ENCODE measurements at regions not wholly inside any gene's neighbourhood (a gene's known extent, or its start where the extent isn't known, plus 50 kb on each side); places are given as distances from the start of the nearest gene placed in this dataset.
"Not testable (repeated sequence)": the region's sequence is repeated elsewhere in the genome, so short reads cannot be mapped to it uniquely, and the experiment has no call there.

- DNase-seq (ENCODE audit: low read depth), result no peak
These were observed 150.7 kb downstream of the UTRN start for GRCh38 chr6:144435602-144436426.

- DNase-seq (ENCODE audit: low read depth), result no peak
These were observed 152.0 kb downstream of the UTRN start for GRCh38 chr6:144437105-144437504.

- no peak for DNase-seq (ENCODE audit: low read depth)
These were observed 153.0 kb downstream of the UTRN start for GRCh38 chr6:144438103-144438502.

GRCh38 chr6:144439016-144439415 is 153.9 kb downstream of the UTRN start:
- no peak for DNase-seq (ENCODE audit: low read depth)

GRCh38 chr6:144441801-144442200 is 156.7 kb downstream of the UTRN start:
- DNase-seq (ENCODE audit: low read depth), result not testable (repeated sequence)

- no peak for DNase-seq (ENCODE audit: low read depth)
These were observed 158.0 kb downstream of the UTRN start for GRCh38 chr6:144443157-144443556.

- no peak for DNase-seq (ENCODE audit: low read depth)
These were observed 162.3 kb downstream of the UTRN start for GRCh38 chr6:144447472-144447871.

- DNase-seq (ENCODE audit: low read depth), result no peak
These were observed 164.1 kb downstream of the UTRN start for GRCh38 chr6:144449218-144449617.

- no peak for DNase-seq (ENCODE audit: low read depth)
These were observed 164.9 kb downstream of the UTRN start for GRCh38 chr6:144449911-144450597.

GRCh38 chr6:144460327-144461095 is 175.4 kb downstream of the UTRN start:
- DNase-seq (ENCODE audit: low read depth), result no peak

GRCh38 chr6:144462058-144462457 is 176.9 kb downstream of the UTRN start:
- no peak for DNase-seq (ENCODE audit: low read depth)

- DNase-seq (ENCODE audit: low read depth), result no peak
These were observed 181.6 kb downstream of the UTRN start for GRCh38 chr6:144466716-144467115.

- DNase-seq (ENCODE audit: low read depth), result no peak
These were observed 182.1 kb downstream of the UTRN start for GRCh38 chr6:144467172-144467762.

- DNase-seq (ENCODE audit: low read depth), result no peak
These were observed 182.8 kb downstream of the UTRN start for GRCh38 chr6:144467921-144468320.

- no peak for DNase-seq (ENCODE audit: low read depth)
These were observed 183.6 kb downstream of the UTRN start for GRCh38 chr6:144468709-144469108.

GRCh38 chr6:144469144-144469575 is 184.0 kb downstream of the UTRN start:
- DNase-seq (ENCODE audit: low read depth), result no peak

- DNase-seq (ENCODE audit: low read depth), result not testable (repeated sequence)
These were observed 185.1 kb downstream of the UTRN start for GRCh38 chr6:144470201-144470600.

GRCh38 chr6:144471986-144472385 is 186.9 kb downstream of the UTRN start:
- DNase-seq (ENCODE audit: low read depth), result no peak

- no peak for DNase-seq (ENCODE audit: low read depth)
These were observed 189.2 kb downstream of the UTRN start for GRCh38 chr6:144474290-144474689.

GRCh38 chr6:144474904-144475303 is 189.8 kb downstream of the UTRN start:
- DNase-seq (ENCODE audit: low read depth), result no peak

GRCh38 chr6:144475411-144475810 is 190.3 kb downstream of the UTRN start:
- no peak for DNase-seq (ENCODE audit: low read depth)

- DNase-seq (ENCODE audit: low read depth), result no peak
These were observed 191.2 kb downstream of the UTRN start for GRCh38 chr6:144476286-144476685.

Measured in stimulated activated CD8-positive, alpha-beta memory T cell treated with anti-CD3 and anti-CD28 coated beads, Interleukin-15, amount 100 ng/mL, for 24 hours (primary cell).